ENCODE measurements at regions not wholly inside any gene's neighbourhood (a gene's known extent, or its start where the extent isn't known, plus 50 kb on each side); places are given as distances from the start of the nearest gene placed in this dataset.

GRCh38 chr9:107918749-107919148, 429.2 kb upstream of the KLF4 start:
- TF ChIP-seq CTCF (optimal IDR thresholded peaks at IDR 0.05 in 1 of 3, IDR thresholded peaks at IDR 0.05 in 1 of 3, conservative IDR thresholded peaks at IDR 0.05 in 1 of 3; ENCODE audit: extremely low read depth in 1 of 3, insufficient read depth in 2 of 3, low read length in 3 of 3): no peak
- TF ChIP-seq EZH2 (IDR thresholded peaks at IDR 0.05; ENCODE audit: low read length): no peak

All from keratinocyte (primary cell).